Mucosa of rectum (tissue), 2 donors: ENCODE measurements at regions not wholly inside any gene's neighbourhood (a gene's known extent, or its start where the extent isn't known, plus 50 kb on each side); places are given as distances from the start of the nearest gene placed in this dataset.

ENCODE experiments used
- H3K27ac ChIP-seq, 2 donors: one replicate each; pipeline ENCODE4 v1.7.0; 2013; ENCODE audit warnings: inconsistent platforms in 2 of 2, low read depth in 2 of 2, low read length in 2 of 2
- H3K27me3 ChIP-seq, 2 donors: one replicate each; pipeline ENCODE4 v1.7.0; 2013; ENCODE audit warnings: low read length in 2 of 2; ENCODE audit not compliant: control insufficient read depth in 2 of 2, insufficient read depth in 2 of 2
- H3K36me3 ChIP-seq, 2 donors: one replicate each; pipeline ENCODE4 v1.7.0; 2013; ENCODE audit warnings: low read length in 2 of 2; ENCODE audit not compliant: control insufficient read depth in 2 of 2, insufficient read depth in 2 of 2
- H3K4me1 ChIP-seq, 2 donors: one replicate each; pipeline ENCODE4 v1.7.0; 2013; ENCODE audit warnings: low read length in 2 of 2, mild to moderate bottlenecking in 1 of 2; ENCODE audit not compliant: control insufficient read depth in 2 of 2, insufficient read depth in 2 of 2
- H3K4me3 ChIP-seq, 2 donors: one replicate each; pipeline ENCODE4 v1.7.0; 2013; ENCODE audit warnings: low read length in 2 of 2
- H3K9ac ChIP-seq, 2 donors: one replicate each; pipeline ENCODE4 v1.7.0; 2013; ENCODE audit warnings: low read length in 2 of 2, low read depth in 1 of 2, mild to moderate bottlenecking in 1 of 2
- H3K9me3 ChIP-seq, 2 donors: one replicate each; pipeline ENCODE4 v1.7.0; 2013; ENCODE audit warnings: low read length in 2 of 2; ENCODE audit not compliant: control insufficient read depth in 2 of 2
- donor health status: healthy.
- donor health status: Normal muscosa, but diverticular disease.

DNA sequence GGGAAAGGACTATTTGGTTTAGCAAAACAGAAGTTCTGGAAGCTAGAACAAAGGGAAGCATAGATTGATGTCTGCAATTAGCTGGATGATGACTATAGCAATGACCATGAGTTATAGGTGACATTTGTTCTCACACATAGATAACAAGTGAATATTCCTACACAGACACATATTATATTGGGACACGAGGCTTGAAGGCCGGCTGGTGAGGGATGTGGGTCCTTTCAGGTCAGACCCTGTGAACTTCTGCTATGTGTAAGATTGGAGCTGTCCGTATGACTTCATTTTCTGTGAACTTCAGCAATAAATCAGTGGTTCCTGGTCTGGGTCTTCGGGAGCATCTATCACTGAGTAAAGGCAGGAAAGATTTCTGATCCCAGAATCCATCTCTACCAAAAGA lies 253.6 kb upstream of the CFAP20DC start:
- no peaks in the 10 kb centered on the region for H3K9me3 ChIP-seq
- no peaks in the 10 kb centered on the region for H3K36me3 ChIP-seq
- no peak overlapping the region for H3K27ac ChIP-seq
- H3K4me1 ChIP-seq, result no peaks in the 10 kb centered on the region
- no peak overlapping the region for H3K9ac ChIP-seq
- peaks cover 0 to 3% of the 10 kb centered on the region in 2 donors for H3K27me3 ChIP-seq
- H3K4me3 ChIP-seq, result no peak overlapping the region

DNA sequence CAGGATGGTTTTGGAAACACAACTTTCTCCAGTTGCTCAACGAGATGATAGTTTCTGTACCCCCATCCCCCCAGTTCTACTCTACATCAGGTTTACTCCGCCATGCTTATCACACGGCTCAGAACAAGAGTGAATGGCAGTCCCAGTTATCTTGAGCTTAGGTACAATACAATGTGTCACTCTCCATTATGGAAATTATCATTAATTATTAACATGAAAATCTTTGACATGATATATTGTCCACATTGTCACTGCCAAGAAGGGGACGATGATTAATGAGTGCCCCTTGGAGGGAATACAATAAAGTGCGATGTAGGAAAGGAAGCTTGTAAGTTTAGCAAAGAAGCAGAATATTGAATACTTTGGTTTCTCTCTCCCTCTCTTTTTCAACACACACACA lies 252.6 kb upstream of the CFAP20DC start:
- Histone ChIP-seq H3K27ac (no peak overlapping the region), H3K27me3 (peaks cover 0 to 3% of the 10 kb centered on the region in 2 donors), H3K4me1 (no peaks in the 10 kb centered on the region), H3K4me3 (no peak overlapping the region), H3K36me3 (no peaks in the 10 kb centered on the region), H3K9me3 (no peaks in the 10 kb centered on the region), H3K9ac (no peak overlapping the region)

DNA sequence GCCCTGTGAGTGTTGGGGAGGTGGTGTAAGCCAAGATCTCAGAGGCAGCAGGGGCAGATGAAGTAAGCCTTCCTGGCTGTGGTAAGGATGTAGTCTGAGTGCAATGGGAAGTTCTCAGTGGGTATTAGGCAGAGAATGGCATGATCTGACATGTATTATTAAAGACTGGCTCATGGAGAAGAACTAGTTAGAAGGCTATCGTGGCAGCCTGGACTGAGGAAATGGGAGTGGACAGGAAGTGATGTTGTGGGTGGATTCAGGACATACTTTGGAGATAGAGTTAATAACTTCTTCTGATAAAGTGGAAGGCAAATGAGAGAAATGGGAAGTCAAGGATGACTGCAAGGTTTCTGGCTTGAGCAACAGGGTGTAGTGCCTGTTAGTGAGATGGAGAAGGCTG lies 250.9 kb upstream of the CFAP20DC start:
- peaks cover 0 to 3% of the 10 kb centered on the region in 2 donors for H3K27me3 ChIP-seq
- no peak overlapping the region for H3K9ac ChIP-seq
- no peak overlapping the region for H3K4me3 ChIP-seq
- H3K4me1 ChIP-seq, result no peaks in the 10 kb centered on the region
- no peaks in the 10 kb centered on the region for H3K36me3 ChIP-seq
- H3K27ac ChIP-seq, result no peak overlapping the region
- H3K9me3 ChIP-seq, result no peaks in the 10 kb centered on the region

DNA sequence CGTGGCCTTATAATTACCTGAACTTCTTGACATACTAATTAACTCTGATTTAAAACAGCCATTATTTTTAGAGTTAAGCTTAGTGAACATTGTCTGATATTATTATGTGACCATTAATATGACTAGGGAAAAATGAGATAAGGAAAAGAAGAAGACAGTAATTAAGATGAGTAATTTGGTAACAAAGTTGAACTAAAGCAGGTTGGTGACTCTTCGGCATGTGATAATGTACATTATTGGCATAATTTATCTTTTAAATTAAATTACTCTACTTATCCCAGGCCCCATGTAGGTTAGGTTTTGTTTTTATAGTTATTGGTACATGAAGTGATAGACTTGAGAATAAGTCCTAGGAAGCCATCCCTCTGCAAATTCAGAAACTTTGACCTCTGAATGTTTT lies 249.7 kb upstream of the CFAP20DC start:
- Histone ChIP-seq H3K4me1 (no peaks in the 10 kb centered on the region), H3K9me3 (no peaks in the 10 kb centered on the region), H3K9ac (no peak overlapping the region), H3K27ac (no peak overlapping the region), H3K36me3 (no peaks in the 10 kb centered on the region), H3K4me3 (no peak overlapping the region), H3K27me3 (peaks cover 0 to 3% of the 10 kb centered on the region in 2 donors)

DNA sequence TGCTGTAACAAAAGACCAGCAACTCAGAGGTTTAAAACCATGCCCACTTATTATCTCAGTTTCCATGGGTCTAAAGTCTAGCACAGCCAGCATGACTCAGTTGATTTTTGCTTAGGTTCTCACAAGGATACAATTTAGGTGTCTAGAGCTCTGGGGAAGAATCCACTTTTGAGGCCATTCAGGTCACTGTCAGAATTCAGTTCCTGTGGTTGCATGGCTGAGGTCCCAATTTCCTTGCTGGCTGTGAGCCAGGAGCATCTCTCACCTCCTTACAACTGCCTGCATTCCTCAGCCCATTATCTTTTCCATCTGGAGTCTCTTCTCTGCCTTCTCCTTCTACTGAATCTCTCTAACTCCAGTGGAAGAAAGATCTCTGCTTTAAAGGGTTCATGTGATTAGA lies 240.5 kb upstream of the CFAP20DC start:
- no peaks in the 10 kb centered on the region for H3K36me3 ChIP-seq
- H3K4me3 ChIP-seq, result no peak overlapping the region
- no peaks in the 10 kb centered on the region for H3K27me3 ChIP-seq
- H3K4me1 ChIP-seq, result no peaks in the 10 kb centered on the region
- no peak overlapping the region for H3K27ac ChIP-seq
- no peak overlapping the region for H3K9ac ChIP-seq
- no peaks in the 10 kb centered on the region for H3K9me3 ChIP-seq

DNA sequence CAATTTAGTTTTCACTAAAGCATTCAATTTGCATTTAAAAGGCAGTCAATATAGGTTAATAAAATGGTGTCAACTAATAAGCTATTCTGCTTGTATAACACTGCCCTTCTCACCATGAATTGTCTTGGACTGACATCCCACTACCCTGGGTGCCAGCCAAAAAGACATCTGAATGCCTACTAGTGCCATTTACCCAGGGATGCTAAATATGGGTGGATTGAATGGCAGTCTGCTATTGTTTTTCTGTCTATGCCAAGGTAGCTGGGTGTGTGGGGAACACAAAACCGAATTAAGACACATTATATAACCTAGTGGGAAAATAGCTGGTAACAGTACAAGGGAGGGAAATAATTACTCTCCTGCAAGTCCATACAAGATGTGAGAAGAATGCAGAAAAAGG lies 240.0 kb upstream of the CFAP20DC start:
- H3K9me3 ChIP-seq, result no peaks in the 10 kb centered on the region
- no peak overlapping the region for H3K27ac ChIP-seq

DNA sequence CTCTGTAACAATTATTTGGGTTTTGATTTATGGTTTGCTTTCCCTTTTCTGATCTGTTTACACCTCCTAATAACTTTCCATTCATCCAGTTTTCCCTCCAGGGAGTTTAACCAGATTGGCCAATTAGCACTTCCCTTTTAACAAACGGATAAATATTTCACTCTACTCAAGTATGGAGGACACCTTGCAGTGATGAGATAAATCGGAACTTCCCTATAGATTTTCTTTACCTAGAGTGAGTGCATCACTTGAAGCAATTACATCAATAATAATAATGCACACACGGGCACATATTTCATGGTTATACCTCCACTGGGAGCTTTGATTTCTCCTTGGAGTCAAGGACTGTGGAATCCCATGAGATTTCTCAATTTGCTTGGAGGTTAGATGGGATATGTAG lies 239.1 kb upstream of the CFAP20DC start:
- no peaks in the 10 kb centered on the region for H3K9me3 ChIP-seq
- no peaks in the 10 kb centered on the region for H3K36me3 ChIP-seq
- H3K4me3 ChIP-seq, result no peak overlapping the region
- H3K27ac ChIP-seq, result no peak overlapping the region
- no peaks in the 10 kb centered on the region for H3K4me1 ChIP-seq
- H3K9ac ChIP-seq, result no peak overlapping the region
- H3K27me3 ChIP-seq, result no peaks in the 10 kb centered on the region

More for the DNA sequence above, 240.0 kb upstream of the CFAP20DC start:
- H3K9ac ChIP-seq, result no peak overlapping the region
- no peaks in the 10 kb centered on the region for H3K36me3 ChIP-seq
- H3K27me3 ChIP-seq, result no peaks in the 10 kb centered on the region
- H3K4me3 ChIP-seq, result no peak overlapping the region
- H3K4me1 ChIP-seq, result no peaks in the 10 kb centered on the region

DNA sequence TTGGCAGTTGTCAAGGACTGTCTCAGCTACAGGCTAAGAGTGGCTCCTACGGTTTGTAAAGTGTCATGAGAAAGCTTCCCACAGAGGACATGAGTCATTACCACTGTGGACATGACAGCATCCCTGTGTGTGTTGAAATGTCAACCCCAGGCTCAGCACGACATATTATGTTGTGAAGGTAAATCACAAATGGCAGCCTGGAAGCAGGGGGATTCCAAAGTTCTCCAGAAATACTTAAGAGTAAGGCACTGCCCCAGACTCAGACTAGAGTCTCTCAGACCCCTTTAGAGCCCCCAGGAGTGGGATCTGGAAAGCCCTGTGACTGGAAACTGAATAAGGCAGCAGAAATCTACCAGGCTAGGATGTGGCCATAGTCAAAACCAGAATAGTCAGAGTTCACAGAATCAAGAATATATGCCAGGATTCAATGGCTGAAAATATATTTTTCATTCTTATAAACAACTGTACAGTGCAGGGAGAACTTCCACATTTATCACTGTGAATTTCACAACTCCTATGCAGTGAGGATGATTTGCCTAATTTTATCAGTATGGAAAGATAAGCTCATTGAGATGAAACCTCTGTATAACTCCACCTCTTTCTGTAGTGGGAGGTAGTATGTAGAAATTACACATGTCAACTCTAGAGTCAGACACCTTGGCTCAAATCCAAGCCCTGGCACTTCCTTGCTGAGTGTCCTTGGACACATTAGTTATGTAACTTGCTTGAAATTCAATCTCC lies 237.1 kb upstream of the CFAP20DC start:
- Histone ChIP-seq H3K27me3 (no peaks in the 10 kb centered on the region), H3K4me1 (no peaks in the 10 kb centered on the region), H3K9ac (no peak overlapping the region), H3K4me3 (no peak overlapping the region), H3K9me3 (no peaks in the 10 kb centered on the region), H3K27ac (no peak overlapping the region), H3K36me3 (no peaks in the 10 kb centered on the region)

DNA sequence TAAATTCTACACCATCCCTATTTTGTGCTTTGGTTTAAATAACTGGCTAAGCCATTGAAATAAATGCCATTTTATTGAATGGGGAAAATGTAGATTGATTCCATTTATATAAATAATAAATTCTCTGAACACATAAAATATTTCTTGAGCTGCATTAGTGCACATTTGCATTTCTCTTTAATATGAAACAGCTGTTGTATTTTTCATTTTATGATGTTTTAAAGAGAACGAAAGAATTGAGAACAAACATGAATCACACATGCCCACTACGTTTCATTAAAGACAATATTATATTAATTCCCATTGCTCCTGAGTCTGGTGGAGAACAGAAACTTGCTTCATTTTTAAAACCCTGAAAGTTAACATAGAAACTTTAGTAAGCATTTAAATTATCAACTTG lies 235.7 kb upstream of the CFAP20DC start:
- H3K9me3 ChIP-seq, result no peaks in the 10 kb centered on the region
- no peak overlapping the region for H3K4me3 ChIP-seq
- no peaks in the 10 kb centered on the region for H3K27me3 ChIP-seq
- H3K27ac ChIP-seq, result no peak overlapping the region
- no peaks in the 10 kb centered on the region for H3K36me3 ChIP-seq
- H3K4me1 ChIP-seq, result no peaks in the 10 kb centered on the region
- H3K9ac ChIP-seq, result no peak overlapping the region

DNA sequence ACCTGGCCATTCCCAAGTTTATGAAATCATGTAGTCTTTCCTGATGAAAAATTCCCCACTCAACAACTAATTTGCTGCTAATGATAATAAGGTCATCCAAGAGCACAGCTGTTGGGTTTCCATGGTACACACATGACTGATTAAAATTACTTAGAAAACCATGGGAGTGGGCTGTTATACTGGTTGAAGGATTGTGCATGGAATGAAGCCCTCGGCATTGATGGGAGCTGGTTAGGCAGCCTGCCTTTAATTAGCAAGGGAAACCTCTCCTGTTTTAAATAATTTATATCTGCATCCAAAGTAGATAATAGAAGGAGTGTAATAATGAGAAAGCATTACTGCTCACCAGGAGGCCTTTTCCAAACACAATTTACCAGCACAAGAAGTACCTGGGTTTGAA lies 235.1 kb upstream of the CFAP20DC start:
- Histone ChIP-seq H3K27ac (no peak overlapping the region), H3K9me3 (no peaks in the 10 kb centered on the region), H3K9ac (no peak overlapping the region), H3K27me3 (no peaks in the 10 kb centered on the region), H3K4me1 (no peaks in the 10 kb centered on the region), H3K36me3 (no peaks in the 10 kb centered on the region), H3K4me3 (no peak overlapping the region)

DNA sequence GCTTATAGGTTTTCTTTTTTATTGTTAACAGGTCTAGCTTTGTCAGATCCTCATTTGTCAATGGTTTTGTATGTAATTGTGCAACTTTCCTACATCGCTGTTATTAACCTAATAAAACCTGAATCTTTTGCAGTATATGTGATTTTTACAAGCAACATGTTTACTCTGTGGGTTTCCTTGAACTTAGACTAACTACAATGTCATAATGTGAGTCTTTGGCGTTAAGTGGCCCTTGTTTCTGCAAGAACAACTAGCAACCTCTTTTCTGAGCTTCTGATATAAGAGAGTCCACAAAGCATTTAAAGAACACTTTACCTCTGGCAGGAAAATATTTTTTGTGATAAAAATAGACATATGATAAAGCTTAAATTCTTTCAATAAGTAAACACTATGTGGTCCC lies 230.3 kb upstream of the CFAP20DC start:
- Histone ChIP-seq H3K9me3 (no peaks in the 10 kb centered on the region), H3K36me3 (no peaks in the 10 kb centered on the region), H3K9ac (no peak overlapping the region), H3K27me3 (no peaks in the 10 kb centered on the region), H3K4me3 (no peak overlapping the region), H3K4me1 (no peaks in the 10 kb centered on the region), H3K27ac (no peak overlapping the region)
